Epithelial cell of esophagus (primary cell): ENCODE measurements at regions not wholly inside any gene's neighbourhood (a gene's known extent, or its start where the extent isn't known, plus 50 kb on each side); places are given as distances from the start of the nearest gene placed in this dataset.

Source experiments
- DNase-seq: peaks from one replicate; pipeline ENCODE4 v3.0.0; 2010; ENCODE audit warnings: low read depth
- H3K4me3 ChIP-seq: 2 replicates; pipeline ENCODE4 v1.5.1; 2011; ENCODE audit warnings: mild to moderate bottlenecking, low read length, control low read depth
- CTCF ChIP-seq: IDR thresholded peaks from 2 replicates; pipeline ENCODE4 v1.5.1; 2011; ENCODE audit warnings: low read depth, mild to moderate bottlenecking, low read length, control low read depth, inconsistent platforms; ENCODE audit not compliant: insufficient read depth; ENCODE audit errors: missing control alignments

DNA sequence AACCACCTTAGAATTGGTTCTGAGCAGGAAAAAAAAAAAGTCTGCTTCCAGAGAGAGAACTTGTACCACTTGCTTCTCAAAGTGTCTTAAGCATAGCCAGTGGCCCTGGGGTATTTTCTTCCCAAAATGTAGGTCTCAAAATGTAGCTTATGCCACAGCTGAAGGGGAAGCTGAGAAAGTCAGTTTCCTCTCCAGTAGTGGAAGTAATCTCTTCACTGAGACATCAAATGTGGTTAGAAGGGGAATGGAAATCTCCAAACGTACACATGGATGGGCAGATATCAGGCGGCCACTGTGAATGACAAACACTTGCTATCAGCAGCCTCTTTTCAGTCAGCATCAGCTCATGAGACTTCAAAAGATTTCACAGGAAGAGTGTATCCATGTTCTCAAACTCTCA lies 841.2 kb downstream of the TUSC7 start:
- TF ChIP-seq CTCF = no peak
- no peak for DNase-seq
- no peak overlapping the region for H3K4me3 ChIP-seq

DNA sequence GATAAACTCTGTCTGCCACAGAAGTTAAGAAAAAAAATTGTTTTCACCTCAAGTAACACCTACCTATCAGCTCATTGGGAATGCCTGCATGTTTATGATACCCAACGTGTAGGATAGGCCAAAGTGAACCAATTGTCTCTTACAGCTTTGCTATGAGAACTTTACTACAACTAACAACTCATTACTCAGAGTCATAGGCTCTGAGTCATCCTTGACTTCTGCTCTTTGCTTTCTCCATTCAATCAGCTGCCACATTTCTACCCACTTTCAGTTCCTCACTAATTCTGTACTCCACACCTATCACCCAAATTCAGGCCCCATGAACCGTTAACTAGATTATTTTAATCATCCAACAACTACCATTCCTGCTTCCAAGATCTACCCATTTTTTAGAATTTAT lies 843.9 kb downstream of the TUSC7 start:
- H3K4me3 ChIP-seq = no peak overlapping the region
- TF ChIP-seq CTCF = no peak
- DNase-seq = peak; percentile 65

GRCh38 chr3:117556646-117557407 lies 847.2 kb downstream of the TUSC7 start:
- no peak overlapping the region for H3K4me3 ChIP-seq
- no peak for DNase-seq
- no peak for TF ChIP-seq CTCF

GRCh38 chr3:117557464-117558090 lies 848.0 kb downstream of the TUSC7 start:
- no peak for DNase-seq
- H3K4me3 ChIP-seq = no peak overlapping the region
- TF ChIP-seq CTCF = no peak

DNA sequence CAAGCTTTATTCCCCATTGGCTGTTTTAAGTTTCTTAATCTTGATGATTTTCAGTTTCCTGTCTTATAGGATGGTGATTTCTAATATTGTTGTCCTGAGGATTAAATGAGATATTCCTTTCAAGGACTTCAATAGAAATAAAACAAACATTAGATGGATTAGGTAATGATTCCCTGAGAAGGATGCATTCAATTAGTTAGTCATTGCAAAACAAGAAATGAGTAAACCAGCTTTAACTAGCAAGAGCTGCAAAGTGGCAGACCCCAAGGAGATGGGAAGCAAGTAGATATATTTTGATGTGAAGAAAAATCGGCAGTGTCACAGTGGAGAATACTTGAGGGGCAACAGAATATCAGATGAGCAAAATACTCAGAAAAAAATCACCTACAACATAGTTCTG lies 849.1 kb downstream of the TUSC7 start:
- no peak for DNase-seq
- TF ChIP-seq CTCF = no peak
- no peak overlapping the region for H3K4me3 ChIP-seq

DNA sequence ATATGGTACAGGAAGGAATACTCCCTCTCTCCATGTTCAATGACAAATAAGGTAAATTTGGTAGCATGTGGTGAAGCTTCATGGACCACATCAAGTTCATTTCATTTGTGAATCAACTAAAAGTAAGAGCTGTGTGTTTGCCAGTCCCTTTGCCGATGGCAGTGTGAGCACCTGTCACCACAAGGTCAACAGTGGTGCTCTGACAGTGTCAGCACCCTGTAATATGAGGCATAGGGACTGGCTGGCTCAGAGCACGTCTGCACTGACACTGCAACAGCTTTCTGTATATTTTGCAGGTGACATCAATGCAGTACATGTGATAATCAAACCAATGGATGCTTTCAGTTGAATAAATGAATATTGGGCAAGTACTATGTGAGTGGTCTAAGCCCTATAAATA lies 852.4 kb downstream of the TUSC7 start:
- no peak for DNase-seq
- no peak for TF ChIP-seq CTCF
- H3K4me3 ChIP-seq = no peak overlapping the region

- no peak overlapping the region for H3K4me3 ChIP-seq
- DNase-seq = no peak
- no peak for TF ChIP-seq CTCF
Observed at GRCh38 chr3:117563063-117563462, 853.5 kb downstream of the TUSC7 start.
